ENCODE measurements at regions not wholly inside any gene's neighbourhood (a gene's known extent, or its start where the extent isn't known, plus 50 kb on each side); places are given as distances from the start of the nearest gene placed in this dataset.

DNA sequence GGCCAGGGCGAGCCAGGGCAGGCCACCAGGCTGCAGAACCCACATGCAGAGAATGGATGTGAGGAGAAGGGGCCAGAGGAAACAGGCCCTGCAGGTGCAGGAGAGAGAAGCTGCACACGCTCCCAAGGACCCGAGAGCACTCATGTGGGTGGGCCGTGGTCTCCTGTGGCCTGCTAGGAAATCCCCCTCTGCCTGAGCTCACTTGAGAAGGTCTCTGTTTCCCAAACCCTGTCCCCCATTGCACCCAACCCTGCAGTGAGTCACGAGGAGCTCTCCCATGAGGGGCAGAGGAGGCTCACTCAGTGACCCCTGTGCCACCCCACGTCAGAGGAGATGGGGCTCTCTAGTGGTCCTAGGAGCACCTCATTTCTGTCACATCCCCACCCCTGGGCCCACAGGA lies 111.1 kb downstream of the KLF13 start:
- CTCF ChIA-PET: interaction anchor here (0.7 to 8.4 kb wide), 7 partner anchors 10 to 237 kb away, joined by 3 to 107 read pairs (median 3); no protein-coding TSS in a partner anchor
- H2AFZ ChIP-seq (ENCODE audit: low read depth, low read length): no peak overlapping the region
- peaks cover 28% of the 10 kb centered on the region for H3K4me1 ChIP-seq (ENCODE audit: control insufficient read depth, extremely low read depth, insufficient read depth, low read length)
- H4K20me1 ChIP-seq (replicated peaks; ENCODE audit: control insufficient read depth, extremely low read depth, insufficient read depth, low read length): no peaks in the 10 kb centered on the region
- no peak overlapping the region for H3K4me3 ChIP-seq (replicated peaks in 1 of 3; ENCODE audit: insufficient read depth in 1 of 3, low read depth in 1 of 3, low read length in 3 of 3)
- H3K79me2 ChIP-seq (ENCODE audit: control insufficient read depth, insufficient read depth, low read length): no peaks in the 10 kb centered on the region
- FAIRE-seq (no peak), DNase-seq (ENCODE audit: low read depth, low spot score) (no peak)
- H3K9ac ChIP-seq (replicated peaks; ENCODE audit: extremely low read depth, insufficient read depth, low read length): no peak overlapping the region
- TF ChIP-seq GATA2 (IDR thresholded peaks at IDR 0.05; ENCODE audit: insufficient read depth, insufficient read length, low read depth, low read length) (no peak), FOS (IDR thresholded peaks at IDR 0.05; ENCODE audit: borderline replicate concordance, insufficient read depth, low read length) (no peak), EZH2 (IDR thresholded peaks at IDR 0.05; ENCODE audit: borderline replicate concordance, low read depth, low read length, severe bottlenecking) (no peak), MYC (IDR thresholded peaks at IDR 0.05; ENCODE audit: low read depth, low read length) (no peak), POLR2AphosphoS5 (IDR thresholded peaks at IDR 0.05; ENCODE audit: insufficient read depth, low read depth, low read length) (no peak), JUN (IDR thresholded peaks at IDR 0.05; ENCODE audit: borderline replicate concordance, insufficient read depth, insufficient read length, low read depth) (no peak)
- TF ChIP-seq, protein P1, sequence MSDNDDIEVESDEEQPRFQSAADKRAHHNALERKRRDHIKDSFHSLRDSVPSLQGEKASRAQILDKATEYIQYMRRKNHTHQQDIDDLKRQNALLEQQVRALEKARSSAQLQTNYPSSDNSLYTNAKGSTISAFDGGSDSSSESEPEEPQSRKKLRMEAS (IDR thresholded peaks at IDR 0.05; ENCODE audit: insufficient read depth, insufficient read length): no peak
- TF ChIP-seq, protein P2, sequence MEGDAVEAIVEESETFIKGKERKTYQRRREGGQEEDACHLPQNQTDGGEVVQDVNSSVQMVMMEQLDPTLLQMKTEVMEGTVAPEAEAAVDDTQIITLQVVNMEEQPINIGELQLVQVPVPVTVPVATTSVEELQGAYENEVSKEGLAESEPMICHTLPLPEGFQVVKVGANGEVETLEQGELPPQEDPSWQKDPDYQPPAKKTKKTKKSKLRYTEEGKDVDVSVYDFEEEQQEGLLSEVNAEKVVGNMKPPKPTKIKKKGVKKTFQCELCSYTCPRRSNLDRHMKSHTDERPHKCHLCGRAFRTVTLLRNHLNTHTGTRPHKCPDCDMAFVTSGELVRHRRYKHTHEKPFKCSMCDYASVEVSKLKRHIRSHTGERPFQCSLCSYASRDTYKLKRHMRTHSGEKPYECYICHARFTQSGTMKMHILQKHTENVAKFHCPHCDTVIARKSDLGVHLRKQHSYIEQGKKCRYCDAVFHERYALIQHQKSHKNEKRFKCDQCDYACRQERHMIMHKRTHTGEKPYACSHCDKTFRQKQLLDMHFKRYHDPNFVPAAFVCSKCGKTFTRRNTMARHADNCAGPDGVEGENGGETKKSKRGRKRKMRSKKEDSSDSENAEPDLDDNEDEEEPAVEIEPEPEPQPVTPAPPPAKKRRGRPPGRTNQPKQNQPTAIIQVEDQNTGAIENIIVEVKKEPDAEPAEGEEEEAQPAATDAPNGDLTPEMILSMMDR (IDR thresholded peaks at IDR 0.05; ENCODE audit: extremely low read depth in 1 of 2, insufficient read depth in 1 of 2, low read depth in 1 of 2, low read length in 2 of 2): no peak
- intact Hi-C loops (cut with micrococcal nuclease): no loop called here
- no peaks in the 10 kb centered on the region for H3K9me3 ChIP-seq (replicated peaks; ENCODE audit: control insufficient read depth, insufficient read depth, low read length)
- H3K4me2 ChIP-seq (ENCODE audit: insufficient read depth, low read length): no peak overlapping the region
- dilution Hi-C loops (cut with MboI; ENCODE audit: extremely low pct_ligation_motif_present, low sequenced_read_pairs): no loop called here
- no peaks in the 10 kb centered on the region for H3K27me3 ChIP-seq (ENCODE audit: control insufficient read depth in 2 of 2, insufficient read depth in 2 of 2, low read length in 2 of 2)
- POLR2A ChIA-PET: no interaction called here
- no peaks in the 10 kb centered on the region for H3K36me3 ChIP-seq (ENCODE audit: control insufficient read depth in 2 of 2, extremely low read depth in 1 of 2, insufficient read depth in 2 of 2, low read length in 2 of 2)
- no peak overlapping the region for H3K27ac ChIP-seq (ENCODE audit: insufficient read depth, low read depth, low read length)
- no TSS peak for BruUV-seq (replicated peaks)
- no peaks in the 10 kb centered on the region for H3K9me1 ChIP-seq (replicated peaks; ENCODE audit: control insufficient read depth, extremely low read depth, insufficient read depth, low read length)

All from endothelial cell of umbilical vein (primary cell).